ENCODE measurements at regions not wholly inside any gene's neighbourhood (a gene's known extent, or its start where the extent isn't known, plus 50 kb on each side); places are given as distances from the start of the nearest gene placed in this dataset.

DNA sequence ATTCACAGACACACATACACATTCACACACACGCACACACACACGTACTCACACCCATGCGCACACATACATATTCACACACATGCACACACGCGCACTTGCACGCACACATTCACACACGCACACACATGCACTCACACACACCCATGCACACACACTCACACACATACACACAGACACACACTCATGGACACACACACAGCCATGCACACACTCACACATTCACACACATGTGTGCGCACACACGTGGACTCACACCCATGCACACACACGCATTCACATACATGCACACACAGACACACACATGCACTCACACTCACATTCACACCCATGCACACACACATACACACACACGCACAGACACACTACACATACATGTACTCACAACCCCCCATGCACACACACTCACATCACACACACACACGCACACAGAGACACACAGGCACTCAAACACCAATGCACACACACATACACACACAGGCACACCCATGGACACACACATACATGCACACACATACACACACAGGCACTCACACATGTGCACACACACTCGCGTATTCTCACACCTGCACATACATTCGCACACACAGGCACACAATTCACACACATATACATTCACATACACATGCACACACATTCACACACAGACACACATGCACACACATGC lies 589.1 kb downstream of the PTPRU start:
- no peaks in the 10 kb centered on the region for H3K36me3 ChIP-seq (ENCODE audit: insufficient read depth, low read length)
- no peak overlapping the region for H3K4me3 ChIP-seq (ENCODE audit: insufficient read depth, low read depth, low read length)
- no peaks in the 10 kb centered on the region for H3K4me1 Mint-ChIP-seq (ENCODE audit: low read depth, unreplicated experiment)
- H4K20me1 ChIP-seq (ENCODE audit: insufficient read depth, low read length) = no peaks in the 10 kb centered on the region
- no peak overlapping the region for H2AFZ ChIP-seq (ENCODE audit: low read depth, low read length)
- no peaks in the 10 kb centered on the region for H3K79me2 ChIP-seq (ENCODE audit: insufficient read depth, low read length)
- DNase-seq (ENCODE audit: low read depth) (no peak), FAIRE-seq (no peak)
- no peaks in the 10 kb centered on the region for H3K4me1 ChIP-seq (ENCODE audit: insufficient read depth, low read length)
- no peak overlapping the region for H3K27ac ChIP-seq (ENCODE audit: low read depth, low read length)
- H3K9ac ChIP-seq (ENCODE audit: low read length) = no peak overlapping the region
- H3K36me3 Mint-ChIP-seq (ENCODE audit: low read depth, unreplicated experiment) = no peaks in the 10 kb centered on the region
- peaks cover 23% of the 10 kb centered on the region for H3K27me3 Mint-ChIP-seq (ENCODE audit: low read depth, unreplicated experiment)
- H3K9me3 Mint-ChIP-seq (ENCODE audit: unreplicated experiment) = no peaks in the 10 kb centered on the region
- peaks cover 2% of the 10 kb centered on the region for H3K27me3 ChIP-seq (ENCODE audit: insufficient read depth, low read length)
- no peak overlapping the region for H3K27ac Mint-ChIP-seq (ENCODE audit: unreplicated experiment)
- no peak for TF ChIP-seq EZH2 (IDR thresholded peaks at IDR 0.05; ENCODE audit: insufficient read depth, low read length)
- TF ChIP-seq, protein P1, sequence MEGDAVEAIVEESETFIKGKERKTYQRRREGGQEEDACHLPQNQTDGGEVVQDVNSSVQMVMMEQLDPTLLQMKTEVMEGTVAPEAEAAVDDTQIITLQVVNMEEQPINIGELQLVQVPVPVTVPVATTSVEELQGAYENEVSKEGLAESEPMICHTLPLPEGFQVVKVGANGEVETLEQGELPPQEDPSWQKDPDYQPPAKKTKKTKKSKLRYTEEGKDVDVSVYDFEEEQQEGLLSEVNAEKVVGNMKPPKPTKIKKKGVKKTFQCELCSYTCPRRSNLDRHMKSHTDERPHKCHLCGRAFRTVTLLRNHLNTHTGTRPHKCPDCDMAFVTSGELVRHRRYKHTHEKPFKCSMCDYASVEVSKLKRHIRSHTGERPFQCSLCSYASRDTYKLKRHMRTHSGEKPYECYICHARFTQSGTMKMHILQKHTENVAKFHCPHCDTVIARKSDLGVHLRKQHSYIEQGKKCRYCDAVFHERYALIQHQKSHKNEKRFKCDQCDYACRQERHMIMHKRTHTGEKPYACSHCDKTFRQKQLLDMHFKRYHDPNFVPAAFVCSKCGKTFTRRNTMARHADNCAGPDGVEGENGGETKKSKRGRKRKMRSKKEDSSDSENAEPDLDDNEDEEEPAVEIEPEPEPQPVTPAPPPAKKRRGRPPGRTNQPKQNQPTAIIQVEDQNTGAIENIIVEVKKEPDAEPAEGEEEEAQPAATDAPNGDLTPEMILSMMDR (IDR thresholded peaks at IDR 0.05; ENCODE audit: insufficient read depth, low read depth, low read length) = no peak
- H3K4me3 Mint-ChIP-seq (ENCODE audit: unreplicated experiment) = no peak overlapping the region
- H3K9me3 ChIP-seq (ENCODE audit: insufficient read depth, low read depth, low read length) = no peaks in the 10 kb centered on the region
- H3K4me2 ChIP-seq (ENCODE audit: low read length) = no peak overlapping the region

DNA sequence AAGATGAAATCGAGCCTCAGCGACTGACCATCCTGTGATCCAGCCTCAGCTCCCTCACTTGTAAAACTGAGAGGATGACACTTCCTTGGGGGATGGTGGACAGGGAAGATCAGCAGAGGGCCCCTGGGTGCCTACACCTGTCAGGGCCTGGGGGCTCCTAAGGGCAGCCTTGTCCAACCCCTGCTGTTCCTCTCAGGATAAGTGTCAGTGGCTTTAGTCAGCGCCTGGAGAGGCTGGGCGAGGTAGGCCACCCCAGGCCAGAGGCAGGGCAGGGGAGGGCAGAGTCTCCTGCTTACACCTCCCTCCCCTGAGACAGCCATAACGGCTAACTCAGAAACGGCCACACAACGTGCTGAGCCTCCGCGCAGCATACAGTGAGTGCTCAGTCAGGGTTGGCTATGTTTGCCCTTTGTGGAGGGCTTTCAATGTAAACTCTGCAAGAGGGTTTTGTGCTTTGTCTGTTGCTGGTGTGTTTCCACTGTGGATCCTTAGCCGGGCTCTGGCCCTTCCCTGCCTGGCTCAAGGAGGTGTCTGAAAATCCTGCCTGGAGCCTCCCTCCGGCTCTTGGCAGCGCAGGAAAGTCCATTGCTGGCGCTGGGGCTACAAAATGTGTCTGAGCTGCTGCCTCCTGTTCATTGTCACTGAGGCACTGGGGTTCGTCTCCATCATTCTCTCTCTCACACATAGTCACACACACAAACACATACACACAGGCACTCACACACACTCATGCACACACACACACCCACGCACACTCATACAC lies 588.4 kb downstream of the PTPRU start:
- TF ChIP-seq EZH2 (IDR thresholded peaks at IDR 0.05; ENCODE audit: insufficient read depth, low read length) = no peak
- TF ChIP-seq, protein P1 (IDR thresholded peaks at IDR 0.05; ENCODE audit: insufficient read depth, low read depth, low read length) = no peak
- Histone ChIP-seq H3K4me3 (ENCODE audit: insufficient read depth, low read depth, low read length) (no peak overlapping the region), H3K4me2 (ENCODE audit: low read length) (no peak overlapping the region), H3K79me2 (ENCODE audit: insufficient read depth, low read length) (no peaks in the 10 kb centered on the region), H3K4me1 (ENCODE audit: insufficient read depth, low read length) (no peaks in the 10 kb centered on the region), H3K27ac (ENCODE audit: low read depth, low read length) (no peak overlapping the region), H3K27me3 (ENCODE audit: insufficient read depth, low read length) (peaks cover 2% of the 10 kb centered on the region), H3K36me3 (ENCODE audit: insufficient read depth, low read length) (no peaks in the 10 kb centered on the region), H2AFZ (ENCODE audit: low read depth, low read length) (no peak overlapping the region), H4K20me1 (ENCODE audit: insufficient read depth, low read length) (no peaks in the 10 kb centered on the region), H3K9me3 (ENCODE audit: insufficient read depth, low read depth, low read length) (no peaks in the 10 kb centered on the region), H3K9ac (ENCODE audit: low read length) (no peak overlapping the region)
- H3K4me1 Mint-ChIP-seq (ENCODE audit: low read depth, unreplicated experiment) = no peaks in the 10 kb centered on the region
- peaks cover 16% of the 10 kb centered on the region for H3K27me3 Mint-ChIP-seq (ENCODE audit: low read depth, unreplicated experiment)
- no peaks in the 10 kb centered on the region for H3K36me3 Mint-ChIP-seq (ENCODE audit: low read depth, unreplicated experiment)
- no peak for DNase-seq (ENCODE audit: low read depth)
- FAIRE-seq = no peak
- H3K27ac Mint-ChIP-seq (ENCODE audit: unreplicated experiment) = no peak overlapping the region
- H3K4me3 Mint-ChIP-seq (ENCODE audit: unreplicated experiment) = no peak overlapping the region
- no peaks in the 10 kb centered on the region for H3K9me3 Mint-ChIP-seq (ENCODE audit: unreplicated experiment)

DNA sequence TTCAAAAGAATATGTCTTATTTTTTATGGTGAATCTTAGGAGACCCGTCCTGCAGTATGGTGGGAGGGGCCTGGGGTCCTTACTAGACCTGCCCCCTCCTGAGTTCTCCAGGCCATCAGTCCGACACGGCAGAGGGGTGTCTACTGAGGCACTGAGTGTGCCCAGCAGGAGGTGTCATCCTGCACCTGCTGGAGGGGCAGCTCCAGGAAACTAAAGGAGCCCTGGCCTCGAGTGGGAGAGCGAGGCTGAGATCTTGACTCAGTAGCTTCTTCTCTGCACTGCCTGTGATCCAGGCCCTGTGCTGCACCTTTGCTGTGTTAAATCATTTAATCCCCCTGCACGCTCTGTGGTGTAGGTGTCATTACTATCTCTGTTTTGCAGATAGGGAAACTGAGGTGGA lies 587.7 kb downstream of the PTPRU start:
- H2AFZ ChIP-seq (ENCODE audit: low read depth, low read length) = no peak overlapping the region
- no peak overlapping the region for H3K27ac ChIP-seq (ENCODE audit: low read depth, low read length)
- H3K4me2 ChIP-seq (ENCODE audit: low read length) = no peak overlapping the region
- no peak for FAIRE-seq
- H3K4me3 ChIP-seq (ENCODE audit: insufficient read depth, low read depth, low read length) = no peak overlapping the region
- no peaks in the 10 kb centered on the region for H3K36me3 ChIP-seq (ENCODE audit: insufficient read depth, low read length)
- no peaks in the 10 kb centered on the region for H3K9me3 Mint-ChIP-seq (ENCODE audit: unreplicated experiment)
- DNase-seq (ENCODE audit: low read depth) = no peak
- no peaks in the 10 kb centered on the region for H3K9me3 ChIP-seq (ENCODE audit: insufficient read depth, low read depth, low read length)
- H4K20me1 ChIP-seq (ENCODE audit: insufficient read depth, low read length) = no peaks in the 10 kb centered on the region
- H3K4me1 ChIP-seq (ENCODE audit: insufficient read depth, low read length) = no peaks in the 10 kb centered on the region
- H3K27me3 Mint-ChIP-seq (ENCODE audit: low read depth, unreplicated experiment) = peaks cover 13% of the 10 kb centered on the region
- no peaks in the 10 kb centered on the region for H3K79me2 ChIP-seq (ENCODE audit: insufficient read depth, low read length)
- peaks cover 2% of the 10 kb centered on the region for H3K27me3 ChIP-seq (ENCODE audit: insufficient read depth, low read length)
- no peak overlapping the region for H3K27ac Mint-ChIP-seq (ENCODE audit: unreplicated experiment)
- TF ChIP-seq EZH2 (IDR thresholded peaks at IDR 0.05; ENCODE audit: insufficient read depth, low read length) = no peak
- TF ChIP-seq, protein P1 (IDR thresholded peaks at IDR 0.05; ENCODE audit: insufficient read depth, low read depth, low read length) = no peak
- H3K36me3 Mint-ChIP-seq (ENCODE audit: low read depth, unreplicated experiment) = no peaks in the 10 kb centered on the region
- H3K4me3 Mint-ChIP-seq (ENCODE audit: unreplicated experiment) = no peak overlapping the region
- no peak overlapping the region for H3K9ac ChIP-seq (ENCODE audit: low read length)
- no peaks in the 10 kb centered on the region for H3K4me1 Mint-ChIP-seq (ENCODE audit: low read depth, unreplicated experiment)
